HG03439 (cell line): ENCODE measurements at regions not wholly inside any gene's neighbourhood (a gene's known extent, or its start where the extent isn't known, plus 50 kb on each side); places are given as distances from the start of the nearest gene placed in this dataset.
"Not testable (repeated sequence)": the region's sequence is repeated elsewhere in the genome, so short reads cannot be mapped to it uniquely, and the experiment has no call there.

Source experiments
- ATAC-seq: cut with Tn5 transposase; IDR thresholded peaks from one replicate; pipeline ENCODE4 v1.9.1; 2021; ENCODE audit warnings: mild to moderate bottlenecking, moderate library complexity; ENCODE audit not compliant: unreplicated experiment

GRCh38 chr5:89199306-89199705, 316.3 kb upstream of the MEF2C start:
- no peak for ATAC-seq

GRCh38 chr5:89191374-89191773, 308.4 kb upstream of the MEF2C start:
- ATAC-seq, result no peak

- ATAC-seq, result no peak
These were observed 307.7 kb upstream of the MEF2C start for GRCh38 chr5:89190515-89191265.

GRCh38 chr5:89187883-89188465, 305.0 kb upstream of the MEF2C start:
- ATAC-seq, result no peak

- no peak for ATAC-seq
These were observed 304.3 kb upstream of the MEF2C start for GRCh38 chr5:89187268-89187667.

GRCh38 chr5:89181546-89181945, 298.6 kb upstream of the MEF2C start:
- ATAC-seq, result no peak

GRCh38 chr5:89179731-89180130, 296.7 kb upstream of the MEF2C start:
- ATAC-seq, result no peak

GRCh38 chr5:89178541-89178940, 295.6 kb upstream of the MEF2C start:
- no peak for ATAC-seq

GRCh38 chr5:89173528-89173927, 290.5 kb upstream of the MEF2C start:
- no peak for ATAC-seq

GRCh38 chr5:89168766-89169165, 285.8 kb upstream of the MEF2C start:
- peak; percentile 77 for ATAC-seq

- ATAC-seq, result not testable (repeated sequence)
These were observed 281.7 kb upstream of the MEF2C start for GRCh38 chr5:89164703-89165102.

- ATAC-seq, result no peak
These were observed 273.2 kb upstream of the MEF2C start for GRCh38 chr5:89156226-89156625.

- no peak for ATAC-seq
These were observed 264.0 kb upstream of the MEF2C start for GRCh38 chr5:89147031-89147430.

- ATAC-seq, result no peak
These were observed 254.2 kb upstream of the MEF2C start for GRCh38 chr5:89137148-89137547.

- no peak for ATAC-seq
These were observed 251.0 kb upstream of the MEF2C start for GRCh38 chr5:89133975-89134374.

- no peak for ATAC-seq
These were observed 250.1 kb upstream of the MEF2C start for GRCh38 chr5:89133129-89133528.

GRCh38 chr5:89130851-89131250, 247.9 kb upstream of the MEF2C start:
- ATAC-seq, result no peak

GRCh38 chr5:89129941-89130340, 247.0 kb upstream of the MEF2C start:
- ATAC-seq, result no peak

- no peak for ATAC-seq
These were observed 246.1 kb upstream of the MEF2C start for GRCh38 chr5:89128906-89129625.

GRCh38 chr5:89128092-89128491, 245.1 kb upstream of the MEF2C start:
- no peak for ATAC-seq

- no peak for ATAC-seq
These were observed 244.2 kb upstream of the MEF2C start for GRCh38 chr5:89127191-89127590.

GRCh38 chr5:89125372-89125771, 242.4 kb upstream of the MEF2C start:
- ATAC-seq, result no peak
